MCF 10A (cell line): ENCODE measurements at regions not wholly inside any gene's neighbourhood (a gene's known extent, or its start where the extent isn't known, plus 50 kb on each side); places are given as distances from the start of the nearest gene placed in this dataset.

Experiments
- BruUV-seq: library from RNA; stranded (reverse); fragments of 400-500 nt; replicated peaks from 2 replicates; lab custom pipeline; 2021; lab: Mats Ljungman, UMichigan
- CTCF ChIA-PET: fragments of 300-600 bp; sonication (Branson Sonifier 250); formaldehyde crosslinking; extraction: SDS; loops from one replicate; lab custom pipeline; 2021; ENCODE audit warnings: antibody characterized with exemption, inconsistent platforms; lab: Yijun Ruan, JAX
- POLR2A ChIA-PET: fragments of 300-600, 350-650 bp; sonication (Branson Sonifier 250); formaldehyde crosslinking; extraction: SDS; loops from one replicate; lab custom pipeline; 2020; ENCODE audit warnings: antibody characterized with exemption, inconsistent platforms; lab: Yijun Ruan, JAX
- DNase-seq: peaks from one replicate; pipeline ENCODE4 v3.0.0-alpha.2; 2018; ENCODE audit not compliant: unreplicated experiment
- H3K27ac Mint-ChIP-seq: one replicate; pipeline ENCODE4 v1.8.0; 2022; ENCODE audit warnings: mild to moderate bottlenecking, low read depth, mixed read lengths; ENCODE audit not compliant: unreplicated experiment
- H3K27me3 Mint-ChIP-seq: one replicate; pipeline ENCODE4 v1.8.0; 2022; ENCODE audit warnings: mixed read lengths; ENCODE audit not compliant: insufficient read depth, unreplicated experiment
- H3K36me3 Mint-ChIP-seq: one replicate; pipeline ENCODE4 v1.8.0; 2022; ENCODE audit warnings: mild to moderate bottlenecking, moderate library complexity, mixed read lengths; ENCODE audit not compliant: insufficient read depth, unreplicated experiment
- H3K4me1 Mint-ChIP-seq: one replicate; pipeline ENCODE4 v1.8.0; 2022; ENCODE audit warnings: mixed read lengths; ENCODE audit not compliant: insufficient read depth, unreplicated experiment
- H3K4me3 Mint-ChIP-seq: one replicate; pipeline ENCODE4 v1.8.0; 2022; ENCODE audit warnings: mild to moderate bottlenecking, moderate library complexity, mixed read lengths; ENCODE audit not compliant: unreplicated experiment
- H3K9me3 Mint-ChIP-seq: one replicate; pipeline ENCODE4 v1.8.0; 2022; ENCODE audit warnings: mixed read lengths; ENCODE audit not compliant: unreplicated experiment
- intact Hi-C: fragments of 100-400 bp; cut with micrococcal nuclease; formaldehyde crosslinking; loops from 2 replicates; pipeline ENCODE4 v1.14.1; 2022
- TF ChIP-seq, protein P1 (sequence below): fragments of 200-600 bp; IDR thresholded peaks from one replicate; pipeline ENCODE4 v1.8.0; 2022; ENCODE audit warnings: antibody characterized with exemption, mild to moderate bottlenecking; ENCODE audit not compliant: unreplicated experiment

DNA sequence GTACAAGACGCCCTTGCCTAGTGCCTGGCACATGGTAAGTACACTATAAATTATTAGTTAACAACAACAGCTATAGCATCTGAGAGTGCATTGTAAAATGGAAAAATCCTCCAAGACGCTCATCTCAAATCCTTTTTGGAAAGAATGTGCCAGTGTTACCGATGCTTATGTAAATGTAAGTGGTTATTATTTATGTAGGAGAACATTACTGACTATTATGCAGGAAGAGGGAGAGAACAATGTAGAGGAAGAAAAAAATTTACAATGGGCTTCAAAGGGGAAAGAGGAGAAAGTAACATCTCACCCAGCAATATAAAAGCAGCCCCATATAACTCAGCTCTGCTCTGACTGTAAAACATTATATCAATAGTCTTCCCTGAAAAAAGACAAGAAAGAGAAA, 155.3 kb upstream of the LPP start:
- TF ChIP-seq, protein P1, sequence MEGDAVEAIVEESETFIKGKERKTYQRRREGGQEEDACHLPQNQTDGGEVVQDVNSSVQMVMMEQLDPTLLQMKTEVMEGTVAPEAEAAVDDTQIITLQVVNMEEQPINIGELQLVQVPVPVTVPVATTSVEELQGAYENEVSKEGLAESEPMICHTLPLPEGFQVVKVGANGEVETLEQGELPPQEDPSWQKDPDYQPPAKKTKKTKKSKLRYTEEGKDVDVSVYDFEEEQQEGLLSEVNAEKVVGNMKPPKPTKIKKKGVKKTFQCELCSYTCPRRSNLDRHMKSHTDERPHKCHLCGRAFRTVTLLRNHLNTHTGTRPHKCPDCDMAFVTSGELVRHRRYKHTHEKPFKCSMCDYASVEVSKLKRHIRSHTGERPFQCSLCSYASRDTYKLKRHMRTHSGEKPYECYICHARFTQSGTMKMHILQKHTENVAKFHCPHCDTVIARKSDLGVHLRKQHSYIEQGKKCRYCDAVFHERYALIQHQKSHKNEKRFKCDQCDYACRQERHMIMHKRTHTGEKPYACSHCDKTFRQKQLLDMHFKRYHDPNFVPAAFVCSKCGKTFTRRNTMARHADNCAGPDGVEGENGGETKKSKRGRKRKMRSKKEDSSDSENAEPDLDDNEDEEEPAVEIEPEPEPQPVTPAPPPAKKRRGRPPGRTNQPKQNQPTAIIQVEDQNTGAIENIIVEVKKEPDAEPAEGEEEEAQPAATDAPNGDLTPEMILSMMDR, result no peak
- Mint-ChIP-seq H3K9me3 (no peaks in the 10 kb centered on the region), H3K4me3 (no peak overlapping the region), H3K4me1 (no peaks in the 10 kb centered on the region), H3K36me3 (no peaks in the 10 kb centered on the region), H3K27ac (no peak overlapping the region), H3K27me3 (no peaks in the 10 kb centered on the region)
- BruUV-seq, result no TSS peak
- no peak for DNase-seq
- intact Hi-C loops, result no loop called here
- ChIA-PET POLR2A (no interaction called here), CTCF (no interaction called here)

DNA sequence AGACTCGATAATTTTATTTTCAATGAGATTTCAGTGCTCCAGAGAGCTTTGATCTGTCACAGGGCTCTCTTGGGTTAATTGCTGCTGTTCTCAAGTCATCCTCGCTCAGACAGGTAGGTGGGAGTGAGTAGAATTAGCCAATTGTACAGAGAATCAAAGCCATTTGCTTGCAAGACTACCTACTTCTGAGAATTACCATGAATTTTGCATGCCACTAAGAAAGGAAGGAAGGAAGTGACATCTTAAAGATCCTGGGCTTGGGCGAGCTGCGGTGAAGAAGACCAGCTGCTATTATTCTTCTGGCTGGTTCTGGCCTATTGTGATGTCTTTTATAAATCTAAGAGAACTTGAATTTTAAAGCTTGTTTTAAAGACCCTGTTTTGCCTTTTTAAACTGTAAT, 154.1 kb upstream of the LPP start:
- H3K27ac Mint-ChIP-seq, result no peak overlapping the region
- H3K9me3 Mint-ChIP-seq, result no peaks in the 10 kb centered on the region
- TF ChIP-seq, protein P1, result no peak
- no TSS peak for BruUV-seq
- no peak overlapping the region for H3K4me3 Mint-ChIP-seq
- ChIA-PET POLR2A (interaction anchor here (0.7 to 0.9 kb wide), 2 partner anchors 52 to 584 kb away, joined by 3 read pairs; no protein-coding TSS in a partner anchor), CTCF (no interaction called here)
- intact Hi-C loops, result no loop called here
- H3K36me3 Mint-ChIP-seq, result no peaks in the 10 kb centered on the region
- no peaks in the 10 kb centered on the region for H3K27me3 Mint-ChIP-seq
- DNase-seq, result no peak
- H3K4me1 Mint-ChIP-seq, result no peaks in the 10 kb centered on the region

DNA sequence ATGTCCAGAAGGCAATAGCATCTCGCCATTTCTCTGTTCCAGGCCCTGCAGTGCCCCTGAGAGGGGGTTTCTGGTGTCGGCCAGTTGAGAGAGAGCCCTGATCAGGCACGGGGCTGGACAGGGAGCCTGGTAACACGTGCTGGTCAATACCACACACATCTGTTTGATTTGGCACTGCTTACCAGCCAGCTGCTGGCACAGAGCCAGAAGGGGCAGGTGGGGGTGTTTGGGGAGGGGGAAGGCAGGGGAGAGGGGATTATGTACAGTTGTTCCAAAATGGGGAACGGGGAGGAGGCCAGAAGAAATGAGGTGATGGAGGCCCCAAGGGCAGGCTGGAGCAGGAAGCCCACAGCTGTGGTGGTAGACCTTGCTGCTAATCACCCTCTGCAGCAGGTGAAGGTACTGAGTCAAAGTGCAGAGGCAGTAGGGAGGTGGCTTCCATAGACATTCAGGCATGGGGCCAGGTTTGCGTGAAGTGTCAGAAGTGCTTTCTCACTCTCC, 153.5 kb upstream of the LPP start:
- no peak for DNase-seq
- TF ChIP-seq, protein P1, result no peak
- Mint-ChIP-seq H3K27me3 (no peaks in the 10 kb centered on the region), H3K36me3 (no peaks in the 10 kb centered on the region), H3K4me1 (no peaks in the 10 kb centered on the region), H3K9me3 (no peaks in the 10 kb centered on the region), H3K4me3 (no peak overlapping the region), H3K27ac (no peak overlapping the region)
- CTCF ChIA-PET, result no interaction called here
- POLR2A ChIA-PET, result interaction anchor here (0.7 to 0.9 kb wide), 2 partner anchors 52 to 584 kb away, joined by 3 read pairs; no protein-coding TSS in a partner anchor
- BruUV-seq, result no TSS peak
- intact Hi-C loops, result no loop called here

DNA sequence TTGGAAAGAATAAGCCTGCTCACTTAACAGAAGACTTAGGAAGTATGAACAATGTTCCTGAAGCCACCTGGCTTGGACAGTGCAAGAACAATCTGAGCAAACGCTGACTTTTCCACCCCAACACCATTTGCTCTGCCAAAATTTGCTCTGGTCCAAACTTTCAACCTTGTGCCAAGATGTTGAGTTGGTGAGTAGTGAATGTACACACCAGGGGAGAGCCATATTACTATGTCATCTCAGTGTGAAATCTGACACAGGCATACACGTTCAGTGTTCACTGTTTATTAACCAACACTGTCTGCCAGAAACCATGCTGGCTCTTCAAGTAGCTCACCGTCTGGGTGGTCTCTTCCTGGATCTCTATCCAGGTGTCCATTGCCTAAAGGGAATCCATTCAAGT, 152.9 kb upstream of the LPP start:
- Mint-ChIP-seq H3K4me3 (no peak overlapping the region), H3K27me3 (no peaks in the 10 kb centered on the region), H3K27ac (no peak overlapping the region), H3K9me3 (no peaks in the 10 kb centered on the region), H3K36me3 (no peaks in the 10 kb centered on the region), H3K4me1 (no peaks in the 10 kb centered on the region)
- CTCF ChIA-PET, result interaction anchor here (0.6 kb wide), 1 partner anchor 681 kb away, joined by 3 read pairs; no protein-coding TSS in a partner anchor
- BruUV-seq, result no TSS peak
- TF ChIP-seq, protein P1, result no peak
- POLR2A ChIA-PET, result no interaction called here
- intact Hi-C loops, result no loop called here
- no peak for DNase-seq
